Activated CD8-positive, alpha-beta T cell treated with anti-CD3 and anti-CD28 coated beads for 36 hours (primary cell): ENCODE measurements at regions not wholly inside any gene's neighbourhood (a gene's known extent, or its start where the extent isn't known, plus 50 kb on each side); places are given as distances from the start of the nearest gene placed in this dataset.

ENCODE experiments used
- ATAC-seq: fragments of 200-7000 bp; cut with Tn5 transposase; one replicate; pipeline ENCODE4 v1.10.0; 2021; ENCODE audit warnings: mild to moderate bottlenecking, moderate library complexity
- CTCF ChIA-PET: fragments of 350-600 bp; sonication (Branson Sonifier 250); formaldehyde crosslinking; loops from one replicate; lab custom pipeline; 2021; ENCODE audit warnings: antibody characterized with exemption; lab: Charles Lee
- POLR2A ChIA-PET: fragments of 350-600 bp; sonication (Branson Sonifier 250); formaldehyde crosslinking; loops from one replicate; lab custom pipeline; 2021; ENCODE audit warnings: antibody characterized with exemption; lab: Charles Lee
- DNase-seq: peaks from one replicate; pipeline ENCODE4 v3.0.0-alpha.2; 2020
- H3K27ac Mint-ChIP-seq: one replicate; pipeline ENCODE4 v1.8.0; 2021; ENCODE audit warnings: mild to moderate bottlenecking, mixed read lengths
- H3K27me3 Mint-ChIP-seq: one replicate; pipeline ENCODE4 v1.8.0; 2021; ENCODE audit warnings: mixed read lengths
- H3K36me3 Mint-ChIP-seq: one replicate; pipeline ENCODE4 v1.8.0; 2021; ENCODE audit warnings: low read depth, mixed read lengths
- H3K4me1 Mint-ChIP-seq: one replicate; pipeline ENCODE4 v1.8.0; 2021; ENCODE audit warnings: low read depth, mixed read lengths
- H3K4me3 Mint-ChIP-seq: one replicate; pipeline ENCODE4 v1.8.0; 2021; ENCODE audit warnings: mild to moderate bottlenecking, moderate library complexity, mixed read lengths
- H3K9me3 Mint-ChIP-seq: one replicate; pipeline ENCODE4 v1.8.0; 2021; ENCODE audit warnings: mixed read lengths
- intact Hi-C: fragments of 100-400 bp; cut with micrococcal nuclease; formaldehyde crosslinking; loops from one replicate; pipeline ENCODE4 v1.10.0; 2022
- TF ChIP-seq, protein P1 (sequence below): fragments of 200-600 bp; IDR thresholded peaks from one replicate; pipeline ENCODE4 v1.8.0; 2022; ENCODE audit warnings: antibody characterized with exemption, mild to moderate bottlenecking

DNA sequence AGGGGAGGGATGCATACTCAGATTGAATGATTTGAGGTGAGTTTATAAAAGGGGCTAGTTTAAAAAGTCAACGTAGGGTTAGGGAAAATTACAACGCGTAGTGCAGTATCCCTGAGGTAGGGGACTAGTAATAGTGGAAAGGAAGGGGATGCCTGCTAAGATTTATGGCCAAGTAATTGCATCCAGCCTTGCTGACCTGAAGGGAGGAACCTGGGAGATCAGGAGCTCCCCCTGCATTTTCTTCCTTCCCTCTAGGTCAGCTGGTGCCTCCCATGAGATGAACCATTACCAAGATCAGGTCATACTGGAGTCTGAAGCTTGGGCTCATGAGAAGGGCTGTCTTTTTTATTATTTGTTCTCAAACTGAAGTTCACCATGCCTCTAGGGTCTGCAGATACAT is 606.6 kb downstream of the TMEM114 start:
- TF ChIP-seq, protein P1, sequence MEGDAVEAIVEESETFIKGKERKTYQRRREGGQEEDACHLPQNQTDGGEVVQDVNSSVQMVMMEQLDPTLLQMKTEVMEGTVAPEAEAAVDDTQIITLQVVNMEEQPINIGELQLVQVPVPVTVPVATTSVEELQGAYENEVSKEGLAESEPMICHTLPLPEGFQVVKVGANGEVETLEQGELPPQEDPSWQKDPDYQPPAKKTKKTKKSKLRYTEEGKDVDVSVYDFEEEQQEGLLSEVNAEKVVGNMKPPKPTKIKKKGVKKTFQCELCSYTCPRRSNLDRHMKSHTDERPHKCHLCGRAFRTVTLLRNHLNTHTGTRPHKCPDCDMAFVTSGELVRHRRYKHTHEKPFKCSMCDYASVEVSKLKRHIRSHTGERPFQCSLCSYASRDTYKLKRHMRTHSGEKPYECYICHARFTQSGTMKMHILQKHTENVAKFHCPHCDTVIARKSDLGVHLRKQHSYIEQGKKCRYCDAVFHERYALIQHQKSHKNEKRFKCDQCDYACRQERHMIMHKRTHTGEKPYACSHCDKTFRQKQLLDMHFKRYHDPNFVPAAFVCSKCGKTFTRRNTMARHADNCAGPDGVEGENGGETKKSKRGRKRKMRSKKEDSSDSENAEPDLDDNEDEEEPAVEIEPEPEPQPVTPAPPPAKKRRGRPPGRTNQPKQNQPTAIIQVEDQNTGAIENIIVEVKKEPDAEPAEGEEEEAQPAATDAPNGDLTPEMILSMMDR, result no peak
- ChIA-PET POLR2A (no interaction called here), CTCF (no interaction called here)
- no peak overlapping the region for H3K27ac Mint-ChIP-seq
- intact Hi-C loops, result no loop called here
- no peaks in the 10 kb centered on the region for H3K36me3 Mint-ChIP-seq
- no peaks in the 10 kb centered on the region for H3K4me1 Mint-ChIP-seq
- H3K27me3 Mint-ChIP-seq, result no peaks in the 10 kb centered on the region
- no peak for DNase-seq
- no peak overlapping the region for H3K4me3 Mint-ChIP-seq
- no peak for ATAC-seq
- H3K9me3 Mint-ChIP-seq, result peaks cover 6% of the 10 kb centered on the region

DNA sequence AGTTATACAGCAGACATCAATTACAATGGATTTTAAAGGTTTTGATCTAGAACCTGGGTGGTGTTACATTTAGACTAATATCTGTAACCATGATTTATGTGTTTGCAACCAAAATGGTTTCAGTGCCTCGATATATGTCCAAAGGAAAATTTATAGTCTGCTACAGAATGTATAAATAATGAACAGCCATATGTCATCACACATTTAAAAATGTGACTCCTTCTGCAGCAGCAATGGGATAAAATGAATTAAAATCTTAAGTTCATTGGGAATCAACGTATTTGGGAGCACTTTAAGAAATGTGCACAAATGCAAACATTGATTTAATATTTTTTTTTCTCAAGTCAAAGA is 610.2 kb downstream of the TMEM114 start:
- H3K9me3 Mint-ChIP-seq, result peaks cover 4% of the 10 kb centered on the region
- ChIA-PET CTCF (no interaction called here), POLR2A (no interaction called here)
- intact Hi-C loops, result no loop called here
- no peak overlapping the region for H3K27ac Mint-ChIP-seq
- DNase-seq (no peak), ATAC-seq (no peak)
- TF ChIP-seq, protein P1, result no peak
- no peaks in the 10 kb centered on the region for H3K36me3 Mint-ChIP-seq
- H3K4me3 Mint-ChIP-seq, result no peak overlapping the region
- H3K27me3 Mint-ChIP-seq, result no peaks in the 10 kb centered on the region
- H3K4me1 Mint-ChIP-seq, result no peaks in the 10 kb centered on the region

DNA sequence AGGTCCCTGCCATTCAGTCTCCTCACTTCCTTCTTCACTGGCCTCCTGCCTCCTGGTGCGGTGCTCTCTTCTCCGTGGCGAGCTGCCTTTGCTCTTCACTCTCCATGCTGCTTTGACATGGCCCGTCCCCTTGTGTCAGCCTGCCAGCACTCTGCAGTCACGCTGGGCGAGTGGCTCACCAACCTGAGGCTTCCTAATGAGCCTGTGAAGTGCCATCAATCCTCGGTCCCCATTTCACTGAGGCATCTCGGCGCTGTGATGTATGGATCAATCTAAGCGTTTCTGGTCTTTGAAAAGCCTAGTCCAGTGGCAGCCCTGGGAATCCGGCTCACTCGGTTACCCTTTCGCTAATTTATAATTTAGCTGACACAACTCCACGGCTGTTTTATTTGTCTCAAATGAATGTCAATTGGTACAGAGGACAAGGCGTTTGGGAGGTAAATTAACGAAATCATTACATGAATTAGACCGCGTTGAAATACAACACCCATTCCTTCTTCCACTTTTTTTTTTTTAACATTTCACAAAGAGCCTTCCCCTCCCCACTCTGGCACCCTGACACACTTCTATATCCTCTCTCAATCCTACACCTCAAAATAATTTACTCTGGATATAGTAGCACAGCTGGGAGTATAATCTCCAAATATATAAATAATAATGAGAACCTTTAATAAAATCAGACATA is 610.7 kb downstream of the TMEM114 start:
- TF ChIP-seq, protein P1, result no peak
- Mint-ChIP-seq H3K4me1 (no peaks in the 10 kb centered on the region), H3K4me3 (no peak overlapping the region), H3K36me3 (no peaks in the 10 kb centered on the region), H3K27ac (no peak overlapping the region), H3K9me3 (peaks cover 7% of the 10 kb centered on the region), H3K27me3 (no peaks in the 10 kb centered on the region)
- ChIA-PET POLR2A (no interaction called here), CTCF (no interaction called here)
- no peak for ATAC-seq
- intact Hi-C loops, result no loop called here
- DNase-seq, result no peak

DNA sequence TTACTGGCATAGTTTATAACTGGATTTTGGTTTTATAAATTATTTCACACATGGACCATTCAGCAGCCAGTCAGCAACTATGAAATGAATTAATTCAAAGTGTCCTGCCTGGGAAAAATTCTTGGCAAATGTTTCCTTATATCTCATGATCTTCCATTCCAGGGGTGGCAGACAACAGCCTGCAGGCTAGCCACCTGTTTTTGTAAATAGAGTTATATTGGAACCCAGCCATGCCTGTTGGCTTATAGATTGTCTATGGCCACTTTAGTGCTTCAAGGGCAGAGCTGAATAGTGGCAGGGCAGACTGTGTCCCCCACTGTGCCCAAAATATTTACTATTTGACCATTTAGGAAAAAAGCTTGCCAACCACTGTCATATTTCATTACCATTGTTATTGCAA is 613.7 kb downstream of the TMEM114 start:
- ChIA-PET CTCF (no interaction called here), POLR2A (no interaction called here)
- H3K9me3 Mint-ChIP-seq, result peaks cover 6% of the 10 kb centered on the region
- H3K27ac Mint-ChIP-seq, result no peak overlapping the region
- DNase-seq, result no peak
- intact Hi-C loops, result no loop called here
- no peaks in the 10 kb centered on the region for H3K4me1 Mint-ChIP-seq
- TF ChIP-seq, protein P1, result no peak
- H3K36me3 Mint-ChIP-seq, result no peaks in the 10 kb centered on the region
- H3K4me3 Mint-ChIP-seq, result no peak overlapping the region
- no peaks in the 10 kb centered on the region for H3K27me3 Mint-ChIP-seq
- ATAC-seq, result no peak

DNA sequence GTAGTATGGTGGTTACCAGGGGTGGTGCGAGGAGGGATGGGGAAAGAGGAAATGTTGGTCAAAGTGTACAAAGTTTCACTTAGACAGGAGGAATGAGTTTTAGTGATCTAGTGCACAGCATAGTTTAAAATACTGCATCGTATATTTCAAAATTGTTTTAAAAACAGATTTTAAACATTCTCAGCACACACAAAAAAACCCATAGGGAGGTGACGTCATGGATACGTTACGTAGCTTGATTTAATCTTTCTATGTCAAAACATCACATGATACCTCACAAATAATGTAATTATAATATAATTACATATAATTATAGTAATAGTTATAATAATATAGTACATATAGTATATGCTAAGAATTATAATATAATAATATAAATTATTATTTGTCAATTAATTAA is 614.2 kb downstream of the TMEM114 start:
- intact Hi-C loops, result no loop called here
- no peaks in the 10 kb centered on the region for H3K27me3 Mint-ChIP-seq
- DNase-seq (no peak), ATAC-seq (no peak)
- TF ChIP-seq, protein P1, result no peak
- ChIA-PET CTCF (no interaction called here), POLR2A (no interaction called here)
- H3K4me1 Mint-ChIP-seq, result no peaks in the 10 kb centered on the region
- peaks cover 6% of the 10 kb centered on the region for H3K9me3 Mint-ChIP-seq
- H3K27ac Mint-ChIP-seq, result no peak overlapping the region
- no peak overlapping the region for H3K4me3 Mint-ChIP-seq
- H3K36me3 Mint-ChIP-seq, result no peaks in the 10 kb centered on the region
